A549 (cell line): ENCODE measurements at regions not wholly inside any gene's neighbourhood (a gene's known extent, or its start where the extent isn't known, plus 50 kb on each side); places are given as distances from the start of the nearest gene placed in this dataset.

Experiments
- CBX2 ChIP-seq: fragments of 200-600 bp; sonication (generic); IDR thresholded peaks from 2 replicates; pipeline ENCODE4 v1.6.1; 2016; ENCODE audit warnings: low read depth, mild to moderate bottlenecking, borderline replicate concordance
- TF ChIP-seq, protein P1 (sequence below): fragments of >200 bp; sonication (Bioruptor Twin); formaldehyde crosslinking; IDR thresholded peaks from 3 replicates; pipeline ENCODE4 v1.5.1; 2016

DNA sequence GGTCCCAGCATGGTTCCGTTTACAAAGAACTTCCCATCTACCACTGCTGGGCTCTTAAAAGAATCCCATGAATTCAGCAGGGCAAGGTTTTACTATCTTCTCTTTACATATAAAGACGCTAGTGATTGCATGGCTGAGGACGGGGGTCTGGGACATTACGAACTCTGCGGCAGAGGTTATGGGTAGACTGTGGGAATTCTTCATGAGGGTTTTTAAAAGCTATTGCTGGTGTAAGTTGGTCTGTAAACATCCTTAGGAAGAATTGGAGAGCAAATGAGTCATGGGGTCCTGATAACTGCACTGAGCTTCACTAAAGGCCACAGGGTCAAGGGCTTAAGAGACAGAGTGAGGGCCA lies 53.1 kb upstream of the TMEM72 start:
- TF ChIP-seq, protein P1, sequence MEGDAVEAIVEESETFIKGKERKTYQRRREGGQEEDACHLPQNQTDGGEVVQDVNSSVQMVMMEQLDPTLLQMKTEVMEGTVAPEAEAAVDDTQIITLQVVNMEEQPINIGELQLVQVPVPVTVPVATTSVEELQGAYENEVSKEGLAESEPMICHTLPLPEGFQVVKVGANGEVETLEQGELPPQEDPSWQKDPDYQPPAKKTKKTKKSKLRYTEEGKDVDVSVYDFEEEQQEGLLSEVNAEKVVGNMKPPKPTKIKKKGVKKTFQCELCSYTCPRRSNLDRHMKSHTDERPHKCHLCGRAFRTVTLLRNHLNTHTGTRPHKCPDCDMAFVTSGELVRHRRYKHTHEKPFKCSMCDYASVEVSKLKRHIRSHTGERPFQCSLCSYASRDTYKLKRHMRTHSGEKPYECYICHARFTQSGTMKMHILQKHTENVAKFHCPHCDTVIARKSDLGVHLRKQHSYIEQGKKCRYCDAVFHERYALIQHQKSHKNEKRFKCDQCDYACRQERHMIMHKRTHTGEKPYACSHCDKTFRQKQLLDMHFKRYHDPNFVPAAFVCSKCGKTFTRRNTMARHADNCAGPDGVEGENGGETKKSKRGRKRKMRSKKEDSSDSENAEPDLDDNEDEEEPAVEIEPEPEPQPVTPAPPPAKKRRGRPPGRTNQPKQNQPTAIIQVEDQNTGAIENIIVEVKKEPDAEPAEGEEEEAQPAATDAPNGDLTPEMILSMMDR, result no peak
- TF ChIP-seq CBX2, result no peak
